Caco-2 (cell line): ENCODE measurements at regions not wholly inside any gene's neighbourhood (a gene's known extent, or its start where the extent isn't known, plus 50 kb on each side); places are given as distances from the start of the nearest gene placed in this dataset.

Experiments
- BruUV-seq: library from RNA; stranded (reverse); fragments of 400-500 nt; replicated peaks from 2 replicates; lab custom pipeline; 2021; lab: Mats Ljungman, UMichigan
- CTCF ChIA-PET: fragments of 300-600 bp; sonication (Branson Sonifier 250); formaldehyde crosslinking; loops from one replicate; lab custom pipeline; 2022; ENCODE audit warnings: antibody characterized with exemption; lab: Charles Lee
- POLR2A ChIA-PET: fragments of 300-600 bp; sonication (Branson Sonifier 250); formaldehyde crosslinking; loops from one replicate; lab custom pipeline; 2022; ENCODE audit warnings: antibody characterized with exemption; lab: Charles Lee
- DNase-seq, 2 experiments: peaks; one replicate each; pipeline versions ENCODE4 v3.0.0 to v3.0.0-alpha.2; 2020 to 2022
- H3K27me3 ChIP-seq: replicated peaks from 2 replicates; pipeline ENCODE4 v1.6.0; 2011; ENCODE audit warnings: low read length; ENCODE audit not compliant: control insufficient read depth, insufficient read depth
- H3K36me3 ChIP-seq: 2 replicates; pipeline ENCODE4 v1.5.1; 2011; ENCODE audit warnings: low read length; ENCODE audit not compliant: control insufficient read depth, insufficient read depth
- H3K4me1 ChIP-seq: fragments of 250-450 bp; sonication (Bioruptor Pico); 2 replicates; pipeline ENCODE4 v1.5.1; 2020; ENCODE audit warnings: mild to moderate bottlenecking
- H3K4me3 ChIP-seq: 2 replicates; pipeline ENCODE4 v1.5.1; 2011; ENCODE audit warnings: low read depth, mild to moderate bottlenecking, control low read depth, low read length
- H3K9me3 ChIP-seq: fragments of 250-450 bp; sonication (Bioruptor Pico); 2 replicates; pipeline ENCODE4 v1.5.1; 2020; ENCODE audit warnings: mild to moderate bottlenecking, moderate library complexity
- H3K27ac Mint-ChIP-seq: one replicate; pipeline ENCODE4 v1.8.0; 2022; ENCODE audit warnings: mixed read lengths; ENCODE audit not compliant: unreplicated experiment
- H3K27me3 Mint-ChIP-seq: one replicate; pipeline ENCODE4 v1.8.0; 2022; ENCODE audit warnings: mixed read lengths; ENCODE audit not compliant: insufficient read depth, unreplicated experiment
- H3K36me3 Mint-ChIP-seq: one replicate; pipeline ENCODE4 v1.8.0; 2022; ENCODE audit warnings: mild to moderate bottlenecking, mixed read lengths; ENCODE audit not compliant: insufficient read depth, unreplicated experiment
- H3K4me1 Mint-ChIP-seq: one replicate; pipeline ENCODE4 v1.8.0; 2022; ENCODE audit warnings: low read depth, mixed read lengths; ENCODE audit not compliant: unreplicated experiment
- H3K4me3 Mint-ChIP-seq: one replicate; pipeline ENCODE4 v1.8.0; 2022; ENCODE audit warnings: mild to moderate bottlenecking, moderate library complexity, mixed read lengths; ENCODE audit not compliant: unreplicated experiment
- H3K9me3 Mint-ChIP-seq: one replicate; pipeline ENCODE4 v1.8.0; 2022; ENCODE audit warnings: mixed read lengths; ENCODE audit not compliant: unreplicated experiment
- CTCF ChIP-seq, 2 experiments: fragments of 200-600 bp in 1 of 2; IDR thresholded peaks; 1 replicate in 1 of 2; 2 replicates in 1 of 2; pipeline versions ENCODE4 v1.5.1 to v1.8.0; 2011 to 2022; ENCODE audit warnings: antibody characterized with exemption in 1 of 2, control low read depth in 1 of 2, inconsistent platforms in 1 of 2, low read depth in 1 of 2, low read length in 1 of 2, mild to moderate bottlenecking in 1 of 2, moderate library complexity in 1 of 2; ENCODE audit not compliant: insufficient read depth in 1 of 2, severe bottlenecking in 1 of 2, unreplicated experiment in 1 of 2
- intact Hi-C: fragments of 100-400 bp; cut with micrococcal nuclease; formaldehyde crosslinking; loops from one replicate; pipeline ENCODE4 v1.10.0; 2022; ENCODE audit not compliant: unreplicated experiment

DNA sequence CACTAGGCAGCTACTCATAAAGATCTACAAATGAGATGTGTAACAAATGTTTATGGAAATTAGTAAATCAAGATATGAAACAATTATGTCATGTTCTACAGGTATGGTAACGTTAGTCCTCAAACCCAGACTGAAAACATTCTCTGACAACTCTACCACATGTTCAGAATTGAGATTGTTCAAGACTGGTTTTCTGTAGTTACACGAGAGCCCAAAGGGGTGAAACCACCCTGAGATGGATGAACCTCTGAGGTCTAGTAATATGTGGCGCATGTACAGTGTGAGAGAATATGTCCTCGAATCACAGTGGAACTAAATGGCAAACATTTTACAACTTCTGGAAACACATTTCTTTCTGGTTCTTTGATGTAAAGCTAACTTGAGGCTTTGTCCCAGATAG lies 614.3 kb downstream of the ZEB2 start:
- CTCF ChIA-PET = no interaction called here
- TF ChIP-seq CTCF (IDR thresholded peaks at IDR 0.05; ENCODE audit: insufficient read depth in 1 of 2, low read depth in 1 of 2, low read length in 1 of 2, severe bottlenecking in 1 of 2, unreplicated experiment in 1 of 2) = no peak
- no peaks in the 10 kb centered on the region for H3K27me3 ChIP-seq
- no peaks in the 10 kb centered on the region for H3K9me3 Mint-ChIP-seq
- H3K36me3 ChIP-seq = no peaks in the 10 kb centered on the region
- H3K27me3 Mint-ChIP-seq = peaks cover 7% of the 10 kb centered on the region
- H3K9me3 ChIP-seq = no peaks in the 10 kb centered on the region
- H3K4me3 Mint-ChIP-seq = no peak overlapping the region
- no peaks in the 10 kb centered on the region for H3K36me3 Mint-ChIP-seq
- POLR2A ChIA-PET = no interaction called here
- no peaks in the 10 kb centered on the region for H3K4me1 Mint-ChIP-seq
- intact Hi-C loops = no loop called here
- no peak for DNase-seq
- no peak overlapping the region for H3K4me3 ChIP-seq
- no peak overlapping the region for H3K27ac Mint-ChIP-seq
- BruUV-seq = no TSS peak
- H3K4me1 ChIP-seq = no peaks in the 10 kb centered on the region

- CTCF ChIA-PET = no interaction called here
- intact Hi-C loops = no loop called here
- TF ChIP-seq CTCF (IDR thresholded peaks at IDR 0.05; ENCODE audit: insufficient read depth in 1 of 2, low read depth in 1 of 2, low read length in 1 of 2, severe bottlenecking in 1 of 2, unreplicated experiment in 1 of 2) = no peak
Observed at GRCh38 chr2:143903172-143903856, 616.6 kb downstream of the ZEB2 start.

DNA sequence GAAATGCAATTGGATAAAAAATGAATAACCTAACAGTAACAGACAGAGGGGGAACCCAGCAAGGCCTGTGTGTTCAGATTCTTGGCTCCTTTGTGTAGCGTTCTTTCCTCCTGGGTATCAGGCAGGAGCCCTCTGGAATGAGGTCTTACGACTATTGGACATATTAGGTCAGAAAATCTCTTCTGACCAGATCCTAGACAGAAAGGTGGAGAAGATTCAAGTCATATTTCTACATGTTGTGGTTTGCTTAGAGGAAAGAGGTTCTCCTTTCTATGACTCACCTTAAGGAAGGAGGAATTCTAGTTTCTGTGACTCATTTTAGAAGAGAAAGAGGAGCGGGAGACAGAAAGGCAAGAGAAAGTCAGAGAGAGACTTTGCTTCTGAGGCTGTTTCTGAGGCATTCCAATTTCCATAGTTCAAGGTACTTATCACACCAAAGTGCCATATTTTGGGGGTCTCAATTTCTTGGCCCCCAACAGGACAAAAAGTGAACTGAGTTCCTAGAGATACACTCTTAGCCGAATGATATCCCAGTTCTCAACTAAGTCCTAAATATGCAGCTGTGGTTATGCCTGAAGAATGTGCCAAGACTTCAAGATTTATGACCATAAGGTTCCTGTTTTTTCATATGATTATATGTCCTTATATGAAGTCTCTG lies 618.6 kb downstream of the ZEB2 start:
- ChIA-PET CTCF (no interaction called here), POLR2A (no interaction called here)
- Histone ChIP-seq H3K27me3 (no peaks in the 10 kb centered on the region), H3K9me3 (no peaks in the 10 kb centered on the region), H3K4me3 (no peak overlapping the region), H3K36me3 (no peaks in the 10 kb centered on the region), H3K4me1 (no peaks in the 10 kb centered on the region)
- H3K27me3 Mint-ChIP-seq = no peaks in the 10 kb centered on the region
- no peak for TF ChIP-seq CTCF (IDR thresholded peaks at IDR 0.05; ENCODE audit: insufficient read depth in 1 of 2, low read depth in 1 of 2, low read length in 1 of 2, severe bottlenecking in 1 of 2, unreplicated experiment in 1 of 2)
- no TSS peak for BruUV-seq
- H3K4me1 Mint-ChIP-seq = no peaks in the 10 kb centered on the region
- no peak for DNase-seq
- H3K9me3 Mint-ChIP-seq = no peaks in the 10 kb centered on the region
- no peaks in the 10 kb centered on the region for H3K36me3 Mint-ChIP-seq
- no peak overlapping the region for H3K27ac Mint-ChIP-seq
- H3K4me3 Mint-ChIP-seq = no peak overlapping the region
- intact Hi-C loops = no loop called here

More at GRCh38 chr2:143903172-143903856, 616.6 kb downstream of the ZEB2 start:
- Mint-ChIP-seq H3K4me3 (no peak overlapping the region), H3K36me3 (no peaks in the 10 kb centered on the region), H3K9me3 (no peaks in the 10 kb centered on the region), H3K4me1 (no peaks in the 10 kb centered on the region), H3K27me3 (peaks cover 4% of the 10 kb centered on the region), H3K27ac (no peak overlapping the region)
- H3K4me3 ChIP-seq = no peak overlapping the region
- H3K9me3 ChIP-seq = no peaks in the 10 kb centered on the region
- H3K36me3 ChIP-seq = no peaks in the 10 kb centered on the region
- no peaks in the 10 kb centered on the region for H3K27me3 ChIP-seq
- H3K4me1 ChIP-seq = no peaks in the 10 kb centered on the region
- POLR2A ChIA-PET = no interaction called here
- no peak for DNase-seq
- no TSS peak for BruUV-seq
